Retinal pigment epithelial cell (primary cell): ENCODE measurements at regions not wholly inside any gene's neighbourhood (a gene's known extent, or its start where the extent isn't known, plus 50 kb on each side); places are given as distances from the start of the nearest gene placed in this dataset.
"Not testable (repeated sequence)": the region's sequence is repeated elsewhere in the genome, so short reads cannot be mapped to it uniquely, and the experiment has no call there.

Experiments
- DNase-seq: peaks from one replicate; pipeline ENCODE4 v3.0.0-alpha.2; 2010; ENCODE audit warnings: low read depth
- H3K4me3 ChIP-seq: 2 replicates; pipeline ENCODE4 v1.5.1; 2011; ENCODE audit warnings: mild to moderate bottlenecking, low read length, control low read depth, moderate library complexity
- CTCF ChIP-seq: conservative IDR thresholded peaks from 2 replicates; pipeline ENCODE4 v1.5.1; 2011; ENCODE audit warnings: low read depth, low read length, control low read depth, inconsistent platforms

GRCh38 chr11:81573367-81573766, 1160.3 kb downstream of the FAM181B start:
- H3K4me3 ChIP-seq = no peak overlapping the region
- DNase-seq = no peak
- TF ChIP-seq CTCF = no peak

GRCh38 chr11:81570669-81571068, 1163.0 kb downstream of the FAM181B start:
- peak; percentile 19 for TF ChIP-seq CTCF
- no peak for DNase-seq

GRCh38 chr11:81569999-81570398, 1163.7 kb downstream of the FAM181B start:
- TF ChIP-seq CTCF = peak; percentile 34
- DNase-seq = no peak
- no peak overlapping the region for H3K4me3 ChIP-seq

More at GRCh38 chr11:81570669-81571068, 1163.0 kb downstream of the FAM181B start:
- H3K4me3 ChIP-seq = no peak overlapping the region

GRCh38 chr11:81568918-81569317, 1164.7 kb downstream of the FAM181B start:
- DNase-seq = no peak
- no peak for TF ChIP-seq CTCF
- H3K4me3 ChIP-seq = no peak overlapping the region

- no peak for DNase-seq
These were observed 1185.5 kb downstream of the FAM181B start for GRCh38 chr11:81548123-81548522.

GRCh38 chr11:81539806-81540205, 1193.9 kb downstream of the FAM181B start:
- not testable (repeated sequence) for DNase-seq, H3K4me3 ChIP-seq

More at GRCh38 chr11:81548123-81548522, 1185.5 kb downstream of the FAM181B start:
- TF ChIP-seq CTCF = no peak
- H3K4me3 ChIP-seq = no peak overlapping the region

- DNase-seq = no peak
- H3K4me3 ChIP-seq = no peak overlapping the region
- TF ChIP-seq CTCF = no peak
These were observed 1218.1 kb downstream of the FAM181B start for GRCh38 chr11:81515566-81515965.
